HepG2 (cell line): ENCODE measurements at regions not wholly inside any gene's neighbourhood (a gene's known extent, or its start where the extent isn't known, plus 50 kb on each side); places are given as distances from the start of the nearest gene placed in this dataset.

Experiments used
- ARID5B ChIP-seq: IDR thresholded peaks from 2 replicates; pipeline ENCODE4 v1.4.0; 2020; ENCODE audit warnings: mild to moderate bottlenecking, missing genetic modification reagents
- CREBL2 ChIP-seq: sonication (generic); formaldehyde crosslinking; IDR thresholded peaks from 2 replicates; pipeline ENCODE4 v1.8.1; 2023; ENCODE audit warnings: missing genetic modification reagents, mild to moderate bottlenecking, borderline replicate concordance
- E2F5 ChIP-seq: sonication (generic); formaldehyde crosslinking; conservative IDR thresholded peaks from 2 replicates; pipeline ENCODE4 v1.4.0; 2020; ENCODE audit warnings: missing genetic modification reagents
- ELF4 ChIP-seq: sonication (generic); formaldehyde crosslinking; IDR thresholded peaks from 2 replicates; pipeline ENCODE4 v1.5.0; 2020; ENCODE audit warnings: missing genetic modification reagents, mild to moderate bottlenecking, moderate library complexity, borderline replicate concordance
- ETV6 ChIP-seq: sonication (generic); formaldehyde crosslinking; conservative IDR thresholded peaks from 2 replicates; pipeline ENCODE4 v1.4.0; 2020; ENCODE audit warnings: missing genetic modification reagents
- FOXJ3 ChIP-seq: sonication (generic); formaldehyde crosslinking; IDR thresholded peaks from 2 replicates; pipeline ENCODE4 v1.4.0; 2020; ENCODE audit warnings: missing genetic modification reagents, mild to moderate bottlenecking, borderline replicate concordance
- FOXO1 ChIP-seq: sonication (generic); formaldehyde crosslinking; IDR thresholded peaks from 2 replicates; pipeline ENCODE4 v1.4.0; 2020; ENCODE audit warnings: missing genetic modification reagents
- HNF4A ChIP-seq: sonication (generic); formaldehyde crosslinking; IDR thresholded peaks from 2 replicates; pipeline ENCODE4 v1.4.0; 2020; ENCODE audit warnings: missing genetic modification reagents
- MLX ChIP-seq: IDR thresholded peaks from 2 replicates; pipeline ENCODE4 v1.6.1; 2016
- NCOA2 ChIP-seq: sonication (generic); formaldehyde crosslinking; IDR thresholded peaks from 2 replicates; pipeline ENCODE4 v1.8.0; 2022; ENCODE audit warnings: inconsistent platforms
- NFRKB ChIP-seq: fragments of 450-650 bp; IDR thresholded peaks from 2 replicates; pipeline ENCODE4 v1.6.1; 2017
- NR2F6 ChIP-seq, 2 experiments: IDR thresholded peaks; 2 replicates each; pipeline ENCODE4 v1.6.1; 2016; ENCODE audit warnings: antibody characterized with exemption in 1 of 2, mild to moderate bottlenecking in 1 of 2
- RARA ChIP-seq: IDR thresholded peaks from 2 replicates; pipeline ENCODE4 v1.6.1; 2016; ENCODE audit warnings: missing genetic modification reagents, missing compliant biosample characterization
- RFX1 ChIP-seq: fragments of 450-650 bp; IDR thresholded peaks from 2 replicates; pipeline ENCODE4 v1.6.1; 2017
- SMAD3 ChIP-seq: sonication (generic); formaldehyde crosslinking; IDR thresholded peaks from 2 replicates; pipeline ENCODE4 v1.4.0; 2020; ENCODE audit warnings: missing genetic modification reagents
- SOX5 ChIP-seq: IDR thresholded peaks from 2 replicates; pipeline ENCODE4 v1.6.1; 2016; ENCODE audit warnings: borderline replicate concordance
- STAG1 ChIP-seq: sonication (generic); formaldehyde crosslinking; IDR thresholded peaks from 2 replicates; pipeline ENCODE4 v1.4.0; 2020; ENCODE audit warnings: missing genetic modification reagents
- TFAP4 ChIP-seq: sonication (generic); IDR thresholded peaks from 2 replicates; pipeline ENCODE4 v1.6.1; 2016; ENCODE audit warnings: low read depth, borderline replicate concordance
- THYN1 ChIP-seq: sonication (generic); formaldehyde crosslinking; IDR thresholded peaks from 2 replicates; pipeline ENCODE4 v1.8.1; 2023; ENCODE audit warnings: low read depth, mild to moderate bottlenecking, moderate library complexity, missing genetic modification reagents, borderline replicate concordance
- ZBTB20 ChIP-seq: sonication (generic); formaldehyde crosslinking; IDR thresholded peaks from 2 replicates; pipeline ENCODE4 v1.8.1; 2023; ENCODE audit warnings: missing genetic modification reagents, low read depth, mild to moderate bottlenecking, borderline replicate concordance
- ZC3H4 ChIP-seq: sonication (generic); formaldehyde crosslinking; IDR thresholded peaks from 2 replicates; pipeline ENCODE4 v1.4.0; 2020; ENCODE audit warnings: missing genetic modification reagents, borderline replicate concordance
- ZNF547 ChIP-seq: sonication (generic); formaldehyde crosslinking; IDR thresholded peaks from 2 replicates; pipeline ENCODE4 v1.5.1; 2020; ENCODE audit warnings: mild to moderate bottlenecking, missing genetic modification reagents

DNA sequence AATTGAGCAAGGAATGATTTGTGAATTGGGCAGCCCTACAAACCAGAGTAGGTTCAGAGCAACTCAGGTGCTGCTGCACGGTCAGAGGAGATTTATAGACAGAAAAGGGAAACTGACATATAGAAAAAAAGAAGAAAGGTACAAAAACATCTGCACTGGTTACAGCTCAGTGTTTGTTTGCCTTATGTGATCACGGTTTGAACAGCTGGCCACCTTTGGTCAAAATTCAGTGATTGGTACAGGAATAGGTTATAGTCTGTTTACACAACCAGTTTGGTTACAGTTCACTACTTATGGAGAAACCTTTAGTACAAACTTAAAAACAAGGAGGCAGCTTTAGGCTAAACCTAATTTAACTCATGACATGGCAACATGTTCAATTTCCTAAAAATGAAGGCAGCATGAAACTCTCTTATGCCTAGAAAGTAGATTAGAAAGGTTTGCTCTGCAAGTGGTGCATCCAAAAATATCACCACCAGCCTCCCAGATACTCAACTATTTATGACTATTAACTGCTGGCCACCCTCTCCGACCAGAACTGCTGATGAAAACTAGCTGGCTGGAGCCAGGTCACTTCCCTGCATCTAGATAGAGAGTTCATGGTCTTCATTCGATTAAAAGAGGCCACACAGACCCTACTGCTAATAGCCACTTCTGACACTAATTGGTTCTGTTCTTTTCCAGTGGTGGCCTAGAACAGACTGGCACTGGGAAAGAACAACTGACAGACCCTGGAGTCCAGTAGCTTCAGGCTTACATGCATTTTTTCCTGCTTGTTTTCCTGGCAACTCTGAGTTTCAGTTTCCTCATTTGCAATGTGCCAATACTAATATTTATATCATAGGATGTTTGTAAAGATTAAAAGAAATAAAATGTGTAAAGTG lies 548.0 kb downstream of the CCSER2 start (continued):
- TF ChIP-seq CREBL2 (CRISPR knock-in tag) (no peak), ARID5B (CRISPR knock-in tag) (peak; percentile 54), ELF4 (CRISPR knock-in tag) (no peak), FOXJ3 (CRISPR knock-in tag) (peak; percentile 57; the same call in 1 of the 2 replicates), RFX1 (no peak), ETV6 (no peak), RARA (CRISPR knock-in tag) (peak; percentile 13; the same call in 1 of the 2 replicates), E2F5 (CRISPR knock-in tag) (no peak), THYN1 (CRISPR knock-in tag) (no peak), ZNF547 (CRISPR knock-in tag) (no peak), SOX5 (CRISPR knock-in tag) (peak; percentile 41), SMAD3 (CRISPR knock-in tag) (no peak), TFAP4 (peak; percentile 99), FOXO1 (CRISPR knock-in tag) (0 out of 2 replicates have a peak, but pooled peaks have one; percentile 30), NFRKB (no peak), NCOA2 (CRISPR knock-in tag) (peak; percentile 53), MLX (CRISPR knock-in tag) (peak; percentile 34; the same call in 1 of the 2 replicates), HNF4A (CRISPR knock-in tag) (peak; percentile 87), STAG1 (no peak), NR2F6 (IDR thresholded peaks at IDR 0.05) (0 out of 2 replicates have a peak, but pooled peaks have one; percentile 13), NR2F6 (CRISPR knock-in tag; IDR thresholded peaks at IDR 0.05) (no peak), ZC3H4 (CRISPR knock-in tag) (no peak), ZBTB20 (CRISPR knock-in tag) (peak; percentile 54; the same call in 1 of the 2 replicates)
